GM12878 (cell line): ENCODE measurements at regions not wholly inside any gene's neighbourhood (a gene's known extent, or its start where the extent isn't known, plus 50 kb on each side); places are given as distances from the start of the nearest gene placed in this dataset.

ENCODE experiments used
- E4F1 ChIP-seq: fragments of 450-650 bp; IDR thresholded peaks from 2 replicates; pipeline ENCODE4 v1.6.1; 2018; ENCODE audit warnings: borderline replicate concordance, mild to moderate bottlenecking; ENCODE audit not compliant: partially characterized antibody
- EGR1 ChIP-seq, 2 experiments: IDR thresholded peaks; 1 replicate in 1 of 2; 2 replicates in 1 of 2; pipeline ENCODE4 v1.6.1; 2011 to 2012; ENCODE audit warnings: low read depth in 2 of 2, low read length in 2 of 2, borderline replicate concordance in 1 of 2, mild to moderate bottlenecking in 1 of 2, moderate library complexity in 1 of 2
- MEF2B ChIP-seq: fragments of 450-650 bp; IDR thresholded peaks from 2 replicates; pipeline ENCODE4 v1.6.1; 2018; ENCODE audit warnings: mild to moderate bottlenecking, moderate library complexity; ENCODE audit not compliant: partially characterized antibody, poor library complexity, severe bottlenecking
- PRDM15 ChIP-seq: fragments of 450-650 bp; formaldehyde crosslinking; IDR thresholded peaks from 2 replicates; pipeline ENCODE4 v1.4.0; 2020; ENCODE audit warnings: mild to moderate bottlenecking, moderate library complexity
- SIX5 ChIP-seq: IDR thresholded peaks from 2 replicates; pipeline ENCODE4 v1.6.1; 2011; ENCODE audit warnings: mild to moderate bottlenecking, low read depth, low read length, moderate library complexity; ENCODE audit not compliant: severe bottlenecking
- ZBTB40 ChIP-seq: fragments of 450-650 bp; IDR thresholded peaks from 2 replicates; pipeline ENCODE4 v1.6.1; 2016; ENCODE audit warnings: mild to moderate bottlenecking, moderate library complexity, borderline replicate concordance

- TF ChIP-seq E4F1 (no peak), MEF2B (no peak), SIX5 (no peak), EGR1 (IDR thresholded peaks at IDR 0.05; ENCODE audit: borderline replicate concordance in 1 of 2, low read depth in 2 of 2, low read length in 2 of 2) (no peak), ZBTB40 (no peak), PRDM15 (CRISPR knock-in tag) (no peak)
These were observed 340.5 kb downstream of the ZNF536 start (continued) for GRCh38 chr19:30712431-30713337.
